ENCODE measurements at regions not wholly inside any gene's neighbourhood (a gene's known extent, or its start where the extent isn't known, plus 50 kb on each side); places are given as distances from the start of the nearest gene placed in this dataset.
A peak's percentile ranks its signal among the peaks of the same experiment; 100 is the strongest.

- ChIA-PET CTCF (interaction anchor here (0.7 to 6.3 kb wide), 15 partner anchors 8 to 680 kb away, joined by 3 to 53 read pairs (median 3); no protein-coding TSS in a partner anchor), POLR2A (no interaction called here)
- WGBS (ENCODE audit: missing lambda C conversion rate), result 1% methylated on average over 3 of the region's 3 CpGs
- Histone ChIP-seq H3K27ac (no peak overlapping the region), H3K4me1 (no peaks in the 10 kb centered on the region), H3K4me3 (no peak overlapping the region), H3K9me3 (no peaks in the 10 kb centered on the region), H3K4me2 (no peak overlapping the region)
- DNase-seq (ENCODE audit: low read depth in 1 of 2, low spot score in 1 of 2), result peak; percentile 8 to 42
- no peak for FAIRE-seq
- peak; percentile 71 to 75; a peak in 5 of 6 replicates for ATAC-seq
- no peak for TF ChIP-seq BCL3 (IDR thresholded peaks at IDR 0.05)
- TF ChIP-seq CEBPB (IDR thresholded peaks at IDR 0.05), result peak in 1 of 2 experiments; percentile 72; a peak in 3 of 4 replicates
- no peak for TF ChIP-seq MAX (IDR thresholded peaks at IDR 0.05)
- TF ChIP-seq USF2 (IDR thresholded peaks at IDR 0.05), result no peak
- no peak for TF ChIP-seq TP53 (CRISPR knock-in tag; IDR thresholded peaks at IDR 0.05)
- TF ChIP-seq RAD21 (conservative IDR thresholded peaks at IDR 0.05 in 1 of 2, IDR thresholded peaks at IDR 0.05 in 1 of 2), result peak; percentile 37 to 50; a peak in 4 of 5 replicates
- no peak for TF ChIP-seq NR3C1 (IDR thresholded peaks at IDR 0.05)
- TF ChIP-seq CTCF (IDR thresholded peaks at IDR 0.05), result peak; percentile 37; the same call in 2 of the 3 replicates
- TF ChIP-seq ZC3H11A (IDR thresholded peaks at IDR 0.05), result no peak
- TF ChIP-seq HES2 (IDR thresholded peaks at IDR 0.05), result no peak
- TF ChIP-seq TFCP2L1 (CRISPR knock-in tag; IDR thresholded peaks at IDR 0.05), result no peak
- TF ChIP-seq E2F6 (IDR thresholded peaks at IDR 0.05; ENCODE audit: borderline replicate concordance, low read depth), result no peak
- TF ChIP-seq PBX3 (IDR thresholded peaks at IDR 0.05), result no peak
- peak; percentile 63 for TF ChIP-seq SMC3 (IDR thresholded peaks at IDR 0.05)
Observed at GRCh38 chr9:18208166-18209059, 265.5 kb upstream of the ADAMTSL1 start.

- Histone ChIP-seq H3K9me3 (no peaks in the 10 kb centered on the region), H3K27ac (no peak overlapping the region), H3K4me1 (no peaks in the 10 kb centered on the region), H3K4me3 (no peak overlapping the region), H3K4me2 (no peak overlapping the region)
- no peak for ATAC-seq
- no peak for DNase-seq (ENCODE audit: low read depth in 1 of 2, low spot score in 1 of 2)
- FAIRE-seq, result no peak
- 22% methylated on average over 3 of the region's 3 CpGs for WGBS (ENCODE audit: missing lambda C conversion rate)
- TF ChIP-seq POLR2A (IDR thresholded peaks at IDR 0.05; ENCODE audit: low read length) (no peak), HEYL (CRISPR knock-in tag; IDR thresholded peaks at IDR 0.05) (no peak), KDM1A (IDR thresholded peaks at IDR 0.05; ENCODE audit: low read depth) (no peak), HOXA7 (CRISPR knock-in tag; IDR thresholded peaks at IDR 0.05) (no peak), NPAS2 (CRISPR knock-in tag; IDR thresholded peaks at IDR 0.05; ENCODE audit: borderline replicate concordance) (no peak), CTCF (IDR thresholded peaks at IDR 0.05) (no peak), RCOR1 (IDR thresholded peaks at IDR 0.05; ENCODE audit: low read depth, low read length) (no peak), GATA3 (IDR thresholded peaks at IDR 0.05; ENCODE audit: borderline replicate concordance) (no peak), MYC (IDR thresholded peaks at IDR 0.05; ENCODE audit: borderline replicate concordance, low read length) (no peak), PHF8 (IDR thresholded peaks at IDR 0.05; ENCODE audit: borderline replicate concordance, low read depth) (no peak), ZFP36 (IDR thresholded peaks at IDR 0.05; ENCODE audit: borderline replicate concordance, partially characterized antibody) (no peak)
- ChIA-PET POLR2A (no interaction called here), CTCF (interaction anchor here (0.7 kb wide), 1 partner anchor 227 kb away, joined by 3 read pairs; no protein-coding TSS in a partner anchor)
Observed at GRCh38 chr9:18215626-18216025, 258.3 kb upstream of the ADAMTSL1 start.

Data from A549 (cell line).